ENCODE measurements at regions not wholly inside any gene's neighbourhood (a gene's known extent, or its start where the extent isn't known, plus 50 kb on each side); places are given as distances from the start of the nearest gene placed in this dataset.
"Not testable (repeated sequence)": the region's sequence is repeated elsewhere in the genome, so short reads cannot be mapped to it uniquely, and the experiment has no call there.

DNA sequence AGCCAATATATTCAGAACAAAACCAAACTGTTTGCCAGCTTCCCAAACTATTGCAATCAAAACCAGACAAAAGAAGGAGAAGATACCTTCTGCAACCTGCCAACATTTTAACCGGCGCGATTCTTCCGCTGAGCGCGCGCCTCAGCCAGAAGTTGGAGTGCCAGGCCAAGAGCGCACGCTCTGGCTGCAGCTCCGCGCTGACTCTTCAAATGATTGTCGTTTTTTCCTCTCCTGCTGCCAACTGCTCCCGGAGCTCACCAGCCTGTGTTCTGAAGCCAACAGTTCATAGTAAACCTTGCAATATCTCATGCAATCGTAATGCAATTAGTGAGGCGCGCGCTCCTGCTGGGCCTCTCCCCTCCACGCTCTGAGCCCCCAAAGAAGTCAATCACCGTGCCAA is 259.7 kb upstream of the MGMT start:
- ChIA-PET POLR2A (no interaction called here), CTCF (no interaction called here)
- Mint-ChIP-seq H3K27ac (no peak overlapping the region), H3K4me1 (ENCODE audit: low read depth) (no peaks in the 10 kb centered on the region), H3K4me3 (no peak overlapping the region), H3K36me3 (ENCODE audit: low read depth) (no peaks in the 10 kb centered on the region), H3K27me3 (ENCODE audit: low read depth) (no peaks in the 10 kb centered on the region), H3K9me3 (ENCODE audit: insufficient read depth) (no peaks in the 10 kb centered on the region)
- no peak for ATAC-seq
- DNase-seq: no peak

DNA sequence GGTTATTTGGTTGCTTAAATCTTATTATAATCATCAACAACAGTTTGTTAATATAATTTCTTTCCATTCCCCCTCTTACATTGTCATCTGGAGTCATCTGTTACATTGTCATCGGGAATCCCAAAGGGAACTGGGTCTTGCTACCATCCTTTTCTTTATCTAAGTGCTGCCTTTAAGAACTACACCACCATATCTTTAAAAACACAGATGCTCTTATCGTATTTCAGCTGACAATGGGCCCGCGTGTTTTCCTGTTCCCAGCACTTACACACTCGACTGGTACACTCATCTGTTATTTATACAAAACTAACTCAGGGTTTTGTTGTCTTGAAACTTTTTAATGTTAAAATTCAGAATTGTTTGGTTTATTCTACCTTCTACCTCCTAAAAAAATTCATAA is 256.2 kb upstream of the MGMT start:
- no peak for ATAC-seq
- no peak for DNase-seq
- H3K4me3 Mint-ChIP-seq: no peak overlapping the region
- no peaks in the 10 kb centered on the region for H3K36me3 Mint-ChIP-seq (ENCODE audit: low read depth)
- no peaks in the 10 kb centered on the region for H3K4me1 Mint-ChIP-seq (ENCODE audit: low read depth)
- no peak overlapping the region for H3K27ac Mint-ChIP-seq
- ChIA-PET POLR2A (no interaction called here), CTCF (no interaction called here)
- H3K9me3 Mint-ChIP-seq (ENCODE audit: insufficient read depth): no peaks in the 10 kb centered on the region
- no peaks in the 10 kb centered on the region for H3K27me3 Mint-ChIP-seq (ENCODE audit: low read depth)

DNA sequence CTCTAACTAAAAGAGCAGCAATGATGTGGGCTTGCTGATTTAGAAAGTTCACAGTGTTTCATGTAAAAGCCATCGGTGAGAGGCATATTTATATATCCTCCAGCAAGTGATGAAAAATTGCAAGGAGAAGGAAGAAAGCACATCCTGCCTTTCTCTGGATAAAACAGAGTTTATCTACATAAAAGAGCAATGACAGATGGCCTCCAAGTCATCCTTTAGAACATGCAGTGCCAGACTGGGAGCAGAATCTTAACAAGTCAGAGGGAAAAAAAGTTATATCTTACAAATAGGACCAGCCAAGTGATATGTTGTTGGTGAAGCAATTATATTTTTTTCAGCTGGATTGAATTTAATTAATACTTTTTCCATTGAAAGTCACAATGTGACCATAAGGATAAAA is 253.8 kb upstream of the MGMT start:
- H3K27ac Mint-ChIP-seq: no peak overlapping the region
- H3K36me3 Mint-ChIP-seq (ENCODE audit: low read depth): no peaks in the 10 kb centered on the region

DNA sequence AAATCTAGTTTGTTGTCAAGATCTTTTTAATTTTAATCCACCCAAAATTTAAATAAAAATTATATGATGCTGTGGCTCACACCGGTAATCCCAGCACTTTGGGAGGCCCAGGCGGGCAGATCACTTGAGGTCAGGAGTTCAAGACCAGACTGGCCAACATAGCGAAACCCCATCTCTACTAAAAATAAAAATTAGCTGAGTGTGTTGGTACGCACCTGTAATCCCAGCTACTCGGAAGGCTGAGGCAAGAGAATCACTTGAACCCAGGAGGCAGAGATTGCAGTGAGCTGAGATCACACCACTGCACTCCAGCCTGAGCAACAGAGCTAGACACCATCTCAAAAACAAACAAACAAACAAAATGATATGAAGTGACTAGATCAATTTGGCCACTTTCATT is 253.0 kb upstream of the MGMT start:
- CTCF ChIA-PET; H3K27me3 Mint-ChIP-seq (ENCODE audit: low read depth); H3K4me3 Mint-ChIP-seq; H3K9me3 Mint-ChIP-seq (ENCODE audit: insufficient read depth); DNase-seq; ATAC-seq; H3K36me3 Mint-ChIP-seq (ENCODE audit: low read depth); POLR2A ChIA-PET; H3K4me1 Mint-ChIP-seq (ENCODE audit: low read depth); H3K27ac Mint-ChIP-seq: not testable (repeated sequence)

More for the DNA sequence above, 253.8 kb upstream of the MGMT start:
- Mint-ChIP-seq H3K4me3 (no peak overlapping the region), H3K27me3 (ENCODE audit: low read depth) (no peaks in the 10 kb centered on the region), H3K4me1 (ENCODE audit: low read depth) (no peaks in the 10 kb centered on the region), H3K9me3 (ENCODE audit: insufficient read depth) (no peaks in the 10 kb centered on the region)
- CTCF ChIA-PET: no interaction called here
- ATAC-seq: no peak
- DNase-seq: no peak
- POLR2A ChIA-PET: no interaction called here

DNA sequence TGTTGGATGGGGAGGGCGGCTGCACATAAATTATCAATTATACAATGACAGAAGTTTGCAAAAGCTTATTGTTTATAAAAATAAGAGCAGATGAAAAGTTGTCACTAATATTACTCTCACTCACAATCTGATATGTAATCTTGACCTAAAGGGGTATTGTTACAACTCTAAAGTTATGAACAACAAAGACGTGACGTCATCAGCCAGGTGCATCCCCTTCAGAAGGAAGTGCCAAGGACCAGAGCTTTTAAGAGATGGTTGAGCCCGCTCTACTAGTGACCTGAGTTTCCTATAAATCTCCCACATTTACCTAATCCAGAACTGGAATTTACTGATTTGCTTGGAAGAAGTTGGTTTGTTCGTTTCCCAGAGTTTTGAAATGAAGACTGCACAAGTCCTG is 247.7 kb upstream of the MGMT start:
- no peak for ATAC-seq
- H3K4me3 Mint-ChIP-seq: no peak overlapping the region

DNA sequence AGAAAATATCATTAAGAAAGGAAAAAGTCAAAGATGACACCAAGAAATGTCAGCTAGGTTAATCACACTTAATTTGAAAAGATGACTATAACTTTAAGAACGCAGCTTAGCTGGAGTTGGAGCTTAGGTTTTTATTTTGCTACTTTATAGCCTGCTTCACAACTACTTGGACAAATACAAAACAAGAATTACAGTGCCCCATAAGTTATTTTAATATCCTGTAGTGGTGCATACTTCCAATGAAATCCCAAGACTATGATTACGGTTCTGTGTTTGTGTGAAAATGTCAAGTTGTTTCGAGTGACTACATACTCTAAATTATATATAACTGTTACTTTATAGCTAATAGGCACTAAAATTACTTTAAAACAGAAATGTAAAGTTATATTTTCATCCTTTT is 244.6 kb upstream of the MGMT start:
- Mint-ChIP-seq H3K4me3 (no peak overlapping the region), H3K9me3 (ENCODE audit: insufficient read depth) (peaks cover 6% of the 10 kb centered on the region), H3K27ac (no peak overlapping the region), H3K27me3 (ENCODE audit: low read depth) (no peaks in the 10 kb centered on the region), H3K36me3 (ENCODE audit: low read depth) (no peaks in the 10 kb centered on the region), H3K4me1 (ENCODE audit: low read depth) (no peaks in the 10 kb centered on the region)
- no peak for DNase-seq
- ChIA-PET POLR2A (no interaction called here), CTCF (interaction anchor here (1.0 kb wide), 1 partner anchor 9 kb away, joined by 3 read pairs; no protein-coding TSS in a partner anchor)
- no peak for ATAC-seq

More for the DNA sequence above, 247.7 kb upstream of the MGMT start:
- ChIA-PET CTCF (no interaction called here), POLR2A (no interaction called here)
- Mint-ChIP-seq H3K4me1 (ENCODE audit: low read depth) (no peaks in the 10 kb centered on the region), H3K27ac (no peak overlapping the region), H3K27me3 (ENCODE audit: low read depth) (no peaks in the 10 kb centered on the region), H3K9me3 (ENCODE audit: insufficient read depth) (peaks cover 2% of the 10 kb centered on the region), H3K36me3 (ENCODE audit: low read depth) (no peaks in the 10 kb centered on the region)
- DNase-seq: no peak

DNA sequence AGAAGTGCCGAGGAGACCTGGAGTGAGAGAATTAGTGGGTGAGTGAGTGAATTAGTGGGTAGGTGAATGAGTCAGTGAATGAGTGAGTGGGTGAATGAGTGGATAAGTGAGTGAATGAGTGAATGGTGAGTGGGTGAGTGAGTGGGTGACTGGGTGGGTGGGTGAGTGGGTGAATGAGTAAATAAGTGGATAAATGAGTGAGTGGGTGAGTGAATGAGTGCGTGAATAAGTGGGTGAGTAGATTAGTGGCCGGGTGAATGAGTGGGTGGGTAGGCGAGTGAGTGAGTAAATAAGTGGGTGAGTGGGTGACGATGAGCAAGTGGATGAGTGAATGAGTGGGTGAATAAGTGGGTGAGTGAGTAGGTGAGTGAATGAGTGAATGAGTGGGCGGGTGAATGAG is 243.7 kb upstream of the MGMT start:
- POLR2A ChIA-PET: no interaction called here
- H3K4me1 Mint-ChIP-seq (ENCODE audit: low read depth): no peaks in the 10 kb centered on the region

DNA sequence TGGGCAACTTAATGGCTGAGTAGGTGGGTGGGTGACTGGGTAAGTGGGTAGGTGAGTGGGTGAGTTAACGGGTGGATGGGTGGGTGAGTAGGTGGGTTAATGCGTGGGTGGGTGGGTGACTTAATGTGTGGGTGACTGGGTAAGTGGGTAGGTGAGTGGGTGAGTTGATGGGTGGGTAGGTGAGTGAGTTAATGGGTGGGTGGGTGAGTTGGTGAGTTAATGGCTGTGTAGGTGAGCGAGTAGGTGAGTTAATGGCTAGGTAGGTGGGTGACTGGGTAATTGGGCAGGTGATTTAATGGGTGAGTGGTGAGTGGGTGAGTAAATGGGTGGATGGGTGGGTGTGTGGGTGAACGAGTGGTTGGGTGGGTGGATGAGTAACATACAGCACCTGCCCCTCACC is 243.0 kb upstream of the MGMT start:
- peaks cover 6% of the 10 kb centered on the region for H3K9me3 Mint-ChIP-seq (ENCODE audit: insufficient read depth)
- H3K27ac Mint-ChIP-seq: no peak overlapping the region
- POLR2A ChIA-PET: no interaction called here
- CTCF ChIA-PET: no interaction called here
- H3K4me1 Mint-ChIP-seq (ENCODE audit: low read depth): no peaks in the 10 kb centered on the region
- ATAC-seq (no peak), DNase-seq (no peak)
- H3K27me3 Mint-ChIP-seq (ENCODE audit: low read depth): no peaks in the 10 kb centered on the region
- no peak overlapping the region for H3K4me3 Mint-ChIP-seq
- H3K36me3 Mint-ChIP-seq (ENCODE audit: low read depth): no peaks in the 10 kb centered on the region

More for the DNA sequence above, 243.7 kb upstream of the MGMT start:
- Mint-ChIP-seq H3K27me3 (ENCODE audit: low read depth) (no peaks in the 10 kb centered on the region), H3K4me3 (no peak overlapping the region), H3K36me3 (ENCODE audit: low read depth) (no peaks in the 10 kb centered on the region), H3K9me3 (ENCODE audit: insufficient read depth) (peaks cover 6% of the 10 kb centered on the region), H3K27ac (no peak overlapping the region)
- CTCF ChIA-PET: no interaction called here
- no peak for ATAC-seq
- no peak for DNase-seq

DNA sequence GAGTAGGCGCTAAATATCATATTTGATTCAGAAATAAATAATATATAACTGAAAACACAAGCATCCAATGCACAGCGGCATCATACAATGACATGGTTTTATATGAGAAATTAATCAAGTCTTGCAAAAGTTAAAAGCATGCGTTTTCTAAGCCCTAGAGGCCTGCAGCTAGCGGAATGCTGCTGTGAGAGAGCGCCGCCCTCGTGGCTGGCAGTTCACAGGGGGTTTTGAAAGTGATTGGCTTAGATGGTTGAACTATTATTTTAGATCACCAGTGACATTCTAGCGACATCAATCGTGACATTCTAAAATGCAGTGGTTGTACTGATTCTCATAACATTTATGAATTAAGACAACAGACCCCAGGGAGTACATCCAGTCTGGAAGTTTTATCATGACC is 235.2 kb upstream of the MGMT start:
- Mint-ChIP-seq H3K9me3 (ENCODE audit: insufficient read depth) (no peaks in the 10 kb centered on the region), H3K27me3 (ENCODE audit: low read depth) (no peaks in the 10 kb centered on the region), H3K4me3 (no peak overlapping the region), H3K4me1 (ENCODE audit: low read depth) (no peaks in the 10 kb centered on the region), H3K27ac (no peak overlapping the region), H3K36me3 (ENCODE audit: low read depth) (no peaks in the 10 kb centered on the region)
- POLR2A ChIA-PET: no interaction called here
- ATAC-seq (no peak), DNase-seq (no peak)
- CTCF ChIA-PET: interaction anchor here (0.9 to 1.4 kb wide), 2 partner anchors 10 to 200 kb away, joined by 3 read pairs; no protein-coding TSS in a partner anchor

DNA sequence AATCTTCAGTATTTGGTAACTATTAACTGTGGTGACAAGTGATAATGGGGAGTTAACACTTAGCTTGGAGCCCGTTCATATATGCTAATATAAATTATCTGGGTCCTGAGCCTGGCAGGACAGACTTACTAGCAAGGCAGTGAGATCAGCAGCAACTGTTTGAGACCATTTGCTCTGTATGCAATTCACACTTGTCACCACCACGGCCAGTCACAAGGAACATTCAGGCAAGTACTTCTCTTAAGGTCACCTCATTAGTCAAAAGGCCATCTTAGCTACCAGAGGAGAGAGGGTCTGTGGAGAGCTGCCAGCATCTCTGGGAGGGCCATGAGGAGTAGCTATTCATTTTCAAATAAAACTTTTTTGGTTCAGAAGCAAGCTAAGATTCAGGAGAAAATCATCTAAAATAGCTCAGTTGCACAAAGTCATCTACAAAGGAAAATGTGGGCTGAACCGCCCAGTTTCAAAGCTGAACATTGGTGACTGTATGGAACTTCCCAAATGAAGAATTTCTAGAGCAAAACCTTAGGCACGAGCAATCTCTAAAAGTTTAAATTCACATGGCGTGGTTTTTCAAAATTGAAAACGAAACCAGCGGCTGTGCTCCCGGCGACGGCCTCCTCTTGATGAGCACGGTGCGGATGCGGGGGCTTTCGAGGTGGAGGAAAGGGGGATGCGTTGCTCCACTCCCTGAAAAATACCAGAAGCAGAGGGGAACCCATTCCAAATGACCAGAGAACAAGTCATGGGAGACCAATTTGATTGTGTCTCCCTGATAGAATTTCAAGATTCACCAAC is 233.5 kb upstream of the MGMT start:
- no peak for ATAC-seq
- Mint-ChIP-seq H3K27me3 (ENCODE audit: low read depth) (no peaks in the 10 kb centered on the region), H3K27ac (no peak overlapping the region), H3K4me1 (ENCODE audit: low read depth) (no peaks in the 10 kb centered on the region), H3K4me3 (no peak overlapping the region), H3K36me3 (ENCODE audit: low read depth) (no peaks in the 10 kb centered on the region), H3K9me3 (ENCODE audit: insufficient read depth) (no peaks in the 10 kb centered on the region)
- POLR2A ChIA-PET: no interaction called here
- CTCF ChIA-PET: no interaction called here
- DNase-seq: no peak

DNA sequence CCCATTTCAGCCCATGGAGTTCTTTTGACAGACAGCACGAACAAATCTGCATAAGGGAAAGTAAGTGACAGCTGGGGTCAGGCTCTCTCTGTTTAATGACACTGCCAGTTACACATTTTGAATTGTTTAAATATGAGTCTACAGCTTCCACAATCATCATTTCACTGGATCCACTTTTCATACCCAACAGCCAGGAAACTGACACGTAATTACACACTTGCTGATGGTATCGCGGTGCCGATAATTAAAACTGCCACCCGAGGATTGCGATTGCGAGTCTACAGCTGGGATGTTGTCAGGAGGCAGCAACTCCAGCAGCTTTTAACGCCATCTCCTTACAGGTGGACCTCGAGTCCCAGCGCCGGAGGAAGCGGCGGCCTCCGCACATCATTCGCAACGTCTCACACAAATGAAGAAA is 230.8 kb upstream of the MGMT start:
- Mint-ChIP-seq H3K36me3 (ENCODE audit: low read depth) (no peaks in the 10 kb centered on the region), H3K9me3 (ENCODE audit: insufficient read depth) (no peaks in the 10 kb centered on the region), H3K4me3 (no peak overlapping the region), H3K27me3 (ENCODE audit: low read depth) (no peaks in the 10 kb centered on the region), H3K27ac (no peak overlapping the region), H3K4me1 (ENCODE audit: low read depth) (no peaks in the 10 kb centered on the region)
- POLR2A ChIA-PET: no interaction called here
- ATAC-seq (no peak), DNase-seq (no peak)
- CTCF ChIA-PET: no interaction called here

DNA sequence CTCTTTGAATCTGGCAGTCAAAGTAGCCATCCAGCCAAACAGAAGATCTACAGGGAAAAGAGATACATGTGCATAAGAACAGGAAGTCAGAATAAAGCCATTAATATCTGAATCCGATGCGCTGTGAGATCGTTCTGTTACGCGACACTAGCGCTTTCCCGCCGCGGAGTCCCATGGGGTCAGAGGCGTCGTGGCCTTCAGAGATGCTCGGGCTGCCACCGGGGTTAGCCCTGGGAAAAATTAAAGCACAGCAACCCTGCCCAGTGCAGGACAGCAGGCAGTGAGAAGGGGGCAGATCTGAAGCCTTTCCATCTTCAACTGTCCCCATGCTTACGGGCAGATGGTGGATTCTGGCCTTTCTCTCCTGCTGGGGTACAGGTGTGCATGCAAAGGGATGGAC is 225.6 kb upstream of the MGMT start:
- H3K36me3 Mint-ChIP-seq (ENCODE audit: low read depth): no peaks in the 10 kb centered on the region
- no peak overlapping the region for H3K27ac Mint-ChIP-seq
- ATAC-seq: no peak
- H3K9me3 Mint-ChIP-seq (ENCODE audit: insufficient read depth): no peaks in the 10 kb centered on the region
- no peak overlapping the region for H3K4me3 Mint-ChIP-seq
- POLR2A ChIA-PET: no interaction called here
- no peaks in the 10 kb centered on the region for H3K4me1 Mint-ChIP-seq (ENCODE audit: low read depth)
- H3K27me3 Mint-ChIP-seq (ENCODE audit: low read depth): no peaks in the 10 kb centered on the region
- CTCF ChIA-PET: no interaction called here
- no peak for DNase-seq

DNA sequence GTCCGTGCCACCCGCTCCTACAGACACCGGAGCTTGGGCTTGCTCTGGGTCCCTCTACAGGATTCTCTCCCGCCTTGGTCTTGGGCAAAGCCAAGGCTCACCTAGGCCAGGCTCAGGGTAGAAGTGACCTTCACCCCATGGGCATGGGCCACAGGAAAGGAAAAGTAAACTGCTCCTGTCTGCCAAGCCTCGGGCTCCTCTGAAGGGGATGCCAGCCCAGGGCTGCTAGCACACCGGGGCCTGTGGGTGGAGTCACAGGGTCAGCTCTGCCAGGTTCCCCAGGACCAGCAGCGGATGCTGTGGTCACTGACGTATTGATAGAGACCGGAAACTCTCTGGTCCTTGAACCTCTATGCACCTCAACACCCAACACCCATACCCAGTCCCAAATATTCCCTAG is 222.7 kb upstream of the MGMT start:
- no peaks in the 10 kb centered on the region for H3K27me3 Mint-ChIP-seq (ENCODE audit: low read depth)
- ATAC-seq: no peak
- CTCF ChIA-PET: no interaction called here

More for the DNA sequence above, 222.7 kb upstream of the MGMT start:
- H3K36me3 Mint-ChIP-seq (ENCODE audit: low read depth): no peaks in the 10 kb centered on the region
- H3K4me3 Mint-ChIP-seq: no peak overlapping the region
- H3K4me1 Mint-ChIP-seq (ENCODE audit: low read depth): no peaks in the 10 kb centered on the region
- DNase-seq: no peak
- no peak overlapping the region for H3K27ac Mint-ChIP-seq
- no peaks in the 10 kb centered on the region for H3K9me3 Mint-ChIP-seq (ENCODE audit: insufficient read depth)
- POLR2A ChIA-PET: no interaction called here
